Trophoblast cell (in vitro differentiated cells and primary cell): ENCODE measurements at regions not wholly inside any gene's neighbourhood (a gene's known extent, or its start where the extent isn't known, plus 50 kb on each side); places are given as distances from the start of the nearest gene placed in this dataset.

Experiments
- DNase-seq, 2 donors: peaks; one replicate each; pipeline ENCODE4 v3.0.0-alpha.2; 2016
- H2AFZ ChIP-seq: 2 replicates; pipeline ENCODE4 v1.6.1; 2013; ENCODE audit warnings: low read length, moderate library complexity, mild to moderate bottlenecking; ENCODE audit not compliant: insufficient read depth, poor library complexity
- H2AK5ac ChIP-seq: 2 replicates; pipeline ENCODE4 v1.6.1; 2013; ENCODE audit warnings: mild to moderate bottlenecking, low read length
- H2BK120ac ChIP-seq: 2 replicates; pipeline ENCODE4 v1.6.1; 2013; ENCODE audit warnings: low read length, mild to moderate bottlenecking, moderate library complexity; ENCODE audit not compliant: insufficient read depth, poor library complexity
- H2BK12ac ChIP-seq: 2 replicates; pipeline ENCODE4 v1.6.1; 2013; ENCODE audit warnings: mild to moderate bottlenecking, low read length, moderate library complexity
- H2BK5ac ChIP-seq: 2 replicates; pipeline ENCODE4 v1.6.1; 2013; ENCODE audit warnings: low read length, low read depth, moderate library complexity, mild to moderate bottlenecking; ENCODE audit not compliant: poor library complexity
- H3K14ac ChIP-seq: 2 replicates; pipeline ENCODE4 v1.6.1; 2013; ENCODE audit warnings: mild to moderate bottlenecking, low read length
- H3K18ac ChIP-seq: 2 replicates; pipeline ENCODE4 v1.6.1; 2013; ENCODE audit warnings: mild to moderate bottlenecking, low read length
- H3K23ac ChIP-seq: 2 replicates; pipeline ENCODE4 v1.6.1; 2013; ENCODE audit warnings: low read length
- H3K27ac ChIP-seq: 2 replicates; pipeline ENCODE4 v1.5.1; 2013; ENCODE audit warnings: low read depth, mild to moderate bottlenecking, inconsistent platforms, low read length, moderate library complexity
- H3K27me3 ChIP-seq: 2 replicates; pipeline ENCODE4 v1.6.1; 2013; ENCODE audit warnings: inconsistent platforms, mild to moderate bottlenecking, low read length, moderate library complexity; ENCODE audit not compliant: insufficient read depth
- H3K36me3 ChIP-seq, 2 experiments: 1 replicate in 1 of 2; 2 replicates in 1 of 2; pipeline ENCODE4 v1.6.1; 2013; ENCODE audit warnings: low read length in 2 of 2, mild to moderate bottlenecking in 2 of 2, moderate library complexity in 1 of 2; ENCODE audit not compliant: insufficient read depth in 2 of 2, control insufficient read depth in 1 of 2
- H3K4ac ChIP-seq: 2 replicates; pipeline ENCODE4 v1.6.1; 2013; ENCODE audit warnings: low read depth, mild to moderate bottlenecking, low read length, moderate library complexity
- H3K4me1 ChIP-seq, 2 experiments: 1 replicate in 1 of 2; 2 replicates in 1 of 2; pipeline ENCODE4 v1.6.1; 2013; ENCODE audit warnings: low read length in 2 of 2, mild to moderate bottlenecking in 2 of 2, moderate library complexity in 1 of 2; ENCODE audit not compliant: insufficient read depth in 2 of 2, control insufficient read depth in 1 of 2
- H3K4me2 ChIP-seq: 2 replicates; pipeline ENCODE4 v1.6.1; 2013; ENCODE audit warnings: inconsistent platforms, mild to moderate bottlenecking, low read length, moderate library complexity
- H3K4me3 ChIP-seq: 2 replicates; pipeline ENCODE4 v1.5.1; 2013; ENCODE audit warnings: mild to moderate bottlenecking, low read depth, low read length, inconsistent platforms
- H3K79me1 ChIP-seq: one replicate; pipeline ENCODE4 v1.6.1; 2013; ENCODE audit warnings: low read length
- H3K79me2 ChIP-seq: 2 replicates; pipeline ENCODE4 v1.6.1; 2013; ENCODE audit warnings: low read length, mild to moderate bottlenecking; ENCODE audit not compliant: control insufficient read depth, insufficient read depth, poor library complexity
- H3K9ac ChIP-seq: 2 replicates; pipeline ENCODE4 v1.6.1; 2013; ENCODE audit warnings: mild to moderate bottlenecking, low read length
- H3K9me3 ChIP-seq: 2 replicates; pipeline ENCODE4 v1.6.1; 2013; ENCODE audit warnings: low read depth, mild to moderate bottlenecking, control low read depth, inconsistent platforms, low read length; ENCODE audit not compliant: insufficient read depth
- H4K12ac ChIP-seq: 2 replicates; pipeline ENCODE4 v1.6.1; 2013; ENCODE audit warnings: low read depth, mild to moderate bottlenecking, low read length, moderate library complexity
- H4K8ac ChIP-seq: 2 replicates; pipeline ENCODE4 v1.6.1; 2013; ENCODE audit warnings: low read depth, mild to moderate bottlenecking, low read length, moderate library complexity
- H4K91ac ChIP-seq: one replicate; pipeline ENCODE4 v1.6.1; 2013; ENCODE audit warnings: low read depth, mild to moderate bottlenecking, low read length, moderate library complexity
- WGBS: extraction: QIAGEN DNeasy Blood & Tissue Kit; methylation state at CpG from one replicate; pipeline ENCODE4 v1.1.7; 2013; ENCODE audit warnings: missing lambda C conversion rate; ENCODE audit not compliant: insufficient read length, insufficient coverage; ENCODE audit errors: extremely low coverage; 5-methylcytosine and 5-hydroxymethylcytosine counted together

DNA sequence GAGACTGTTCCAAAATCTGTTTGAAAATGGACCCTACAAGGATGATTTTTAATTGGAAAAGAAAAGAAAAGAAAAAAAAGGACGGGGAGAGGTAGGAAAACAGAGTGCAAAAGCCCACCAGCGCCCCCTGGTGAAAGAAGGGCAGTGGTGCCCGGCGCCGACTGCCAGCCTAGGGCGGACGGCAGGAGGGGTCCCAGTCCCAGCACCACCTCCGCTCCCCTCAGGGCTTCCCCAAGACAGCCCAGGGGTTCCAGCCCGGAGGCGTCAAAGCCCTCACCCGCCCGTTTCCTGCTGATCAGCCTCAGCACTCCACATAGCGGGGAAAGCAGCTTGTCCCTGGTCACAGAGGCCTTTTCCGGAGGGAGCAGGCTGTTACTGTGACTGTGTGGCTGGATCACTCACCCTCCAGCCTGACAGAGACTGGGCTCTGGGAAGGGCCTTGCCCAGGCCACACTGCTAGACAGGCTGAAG lies 213.9 kb downstream of the TFCP2L1 start:
- WGBS, result no CpG with 5 or more reads among the region's 14 CpGs
- Histone ChIP-seq H4K91ac (no peak overlapping the region), H3K36me3 (no peaks in the 10 kb centered on the region), H4K8ac (no peak overlapping the region), H3K4me1 (no peaks in the 10 kb centered on the region), H2BK12ac (no peak overlapping the region), H2BK120ac (no peak overlapping the region), H3K14ac (no peak overlapping the region), H3K4me3 (no peak overlapping the region), H2AFZ (no peak overlapping the region), H3K4ac (no peak overlapping the region), H3K27ac (no peak overlapping the region), H2BK5ac (no peak overlapping the region), H4K12ac (no peak overlapping the region), H3K9ac (no peak overlapping the region), H3K23ac (no peak overlapping the region), H3K79me1 (no peaks in the 10 kb centered on the region), H3K79me2 (no peaks in the 10 kb centered on the region), H3K9me3 (peaks cover 3% of the 10 kb centered on the region), H3K4me2 (no peak overlapping the region), H2AK5ac (no peak overlapping the region), H3K18ac (no peak overlapping the region), H3K27me3 (peaks cover 11% of the 10 kb centered on the region)
- DNase-seq, result peak; percentile 23 to 76

- Histone ChIP-seq H2AK5ac (no peak overlapping the region), H3K18ac (no peak overlapping the region), H2BK120ac (no peak overlapping the region), H3K9me3 (peaks cover 3% of the 10 kb centered on the region), H3K79me1 (no peaks in the 10 kb centered on the region), H3K27me3 (peaks cover 16% of the 10 kb centered on the region), H2BK12ac (no peak overlapping the region), H3K79me2 (no peaks in the 10 kb centered on the region), H2BK5ac (no peak overlapping the region), H3K4me1 (no peaks in the 10 kb centered on the region), H4K12ac (no peak overlapping the region), H3K4me3 (peak overlapping the region; percentile 40), H3K36me3 (no peaks in the 10 kb centered on the region), H4K8ac (no peak overlapping the region), H3K27ac (no peak overlapping the region), H3K4ac (no peak overlapping the region), H4K91ac (no peak overlapping the region), H3K23ac (no peak overlapping the region), H2AFZ (no peak overlapping the region), H3K9ac (no peak overlapping the region), H3K14ac (no peak overlapping the region), H3K4me2 (no peak overlapping the region)
- no CpG with 5 or more reads among the region's 13 CpGs for WGBS
- no peak for DNase-seq
Measured at GRCh38 chr2:121072784-121073183, 212.2 kb downstream of the TFCP2L1 start.

DNA sequence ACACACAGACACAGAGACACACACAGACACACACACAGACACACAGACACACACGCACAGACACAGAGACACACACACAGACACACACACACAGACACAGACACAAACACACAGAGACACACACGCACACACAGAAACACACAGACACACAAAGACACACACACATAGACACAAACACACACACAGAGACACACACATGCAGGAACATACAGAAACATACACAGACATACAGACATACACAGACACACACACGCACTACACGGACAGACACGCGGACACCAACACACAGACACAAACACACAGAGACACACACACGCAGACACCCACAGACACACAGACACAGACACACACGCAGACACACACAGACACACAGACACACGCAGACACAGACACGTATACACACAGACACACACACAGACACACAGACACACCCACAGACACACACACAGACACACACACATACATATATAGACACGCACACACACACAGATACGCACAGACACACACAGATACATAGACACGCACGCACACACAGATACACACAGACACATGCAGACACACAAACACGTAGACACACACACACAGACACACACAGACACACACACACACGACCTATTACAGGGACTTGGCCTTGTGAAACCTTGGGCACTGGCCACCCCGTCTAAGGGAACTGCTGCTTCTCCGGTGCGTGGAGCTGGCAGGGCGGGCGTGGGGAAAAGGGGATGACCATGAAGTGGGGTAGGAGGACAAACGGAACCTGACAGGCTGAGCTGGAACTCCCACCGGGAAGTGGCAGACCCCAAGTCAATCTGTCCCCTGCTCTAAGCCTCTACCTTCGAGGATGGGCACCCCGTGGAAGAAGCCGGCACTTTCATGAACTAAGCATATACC lies 211.4 kb downstream of the TFCP2L1 start:
- peaks cover 3% of the 10 kb centered on the region for H3K9me3 ChIP-seq
- no peak overlapping the region for H3K4me2 ChIP-seq
- H3K4ac ChIP-seq, result no peak overlapping the region
- peaks cover 16% of the 10 kb centered on the region for H3K27me3 ChIP-seq
- no CpG with 5 or more reads among the region's 26 CpGs for whole genome bisulfite sequencing
- no peak overlapping the region for H2AK5ac ChIP-seq
- no peak for DNase-seq
- H3K23ac ChIP-seq, result no peak overlapping the region
- H3K4me1 ChIP-seq, result no peaks in the 10 kb centered on the region
- H3K14ac ChIP-seq, result no peak overlapping the region
- no peak overlapping the region for H3K18ac ChIP-seq
- no peak overlapping the region for H2BK5ac ChIP-seq
- no peak overlapping the region for H3K27ac ChIP-seq
- no peak overlapping the region for H4K8ac ChIP-seq
- no peak overlapping the region for H2AFZ ChIP-seq
- no peak overlapping the region for H4K91ac ChIP-seq
- H3K79me1 ChIP-seq, result no peaks in the 10 kb centered on the region
- no peaks in the 10 kb centered on the region for H3K79me2 ChIP-seq
- no peak overlapping the region for H2BK120ac ChIP-seq
- no peak overlapping the region for H4K12ac ChIP-seq
- H3K9ac ChIP-seq, result no peak overlapping the region
- H2BK12ac ChIP-seq, result no peak overlapping the region
- H3K36me3 ChIP-seq, result no peaks in the 10 kb centered on the region
- H3K4me3 ChIP-seq, result peak overlapping the region; percentile 40

DNA sequence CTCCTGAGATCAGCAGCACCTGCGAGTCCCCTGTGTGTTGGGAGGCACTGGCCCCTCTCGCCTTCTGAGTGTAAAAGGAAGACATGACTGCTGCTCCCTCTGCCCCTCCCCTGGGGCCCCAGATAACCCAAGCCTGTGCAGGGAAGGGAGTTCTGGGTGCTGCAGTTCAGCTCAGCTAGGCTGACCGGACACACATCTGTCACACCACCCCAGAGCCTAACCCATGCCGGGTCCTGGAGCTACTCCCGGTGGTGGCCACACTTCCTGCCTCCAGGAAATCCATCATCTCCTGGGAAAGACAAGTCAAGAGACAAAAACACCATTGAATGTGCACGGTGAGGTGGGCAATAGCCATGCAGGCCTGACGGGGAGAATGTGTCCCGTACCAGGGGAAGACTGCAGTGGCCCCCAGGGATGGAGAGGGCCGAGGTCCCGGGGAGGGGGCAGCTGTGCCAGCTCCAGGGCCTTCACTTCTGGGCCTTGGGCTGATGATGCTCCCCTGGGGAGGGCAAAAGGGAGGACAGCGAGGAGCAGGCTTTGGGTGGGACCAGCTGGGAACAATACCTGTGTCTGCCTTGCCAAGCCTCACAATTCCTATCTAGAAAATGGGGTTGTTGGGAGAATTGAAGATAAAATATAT lies 210.6 kb downstream of the TFCP2L1 start:
- H2BK12ac ChIP-seq, result no peak overlapping the region
- H3K18ac ChIP-seq, result no peak overlapping the region
- no peaks in the 10 kb centered on the region for H3K36me3 ChIP-seq
- H3K79me2 ChIP-seq, result no peaks in the 10 kb centered on the region
- WGBS, result no CpG with 5 or more reads among the region's 11 CpGs
- H4K12ac ChIP-seq, result no peak overlapping the region
- H3K23ac ChIP-seq, result no peak overlapping the region
- no peak overlapping the region for H2AFZ ChIP-seq
- no peak overlapping the region for H3K14ac ChIP-seq
- no peak overlapping the region for H3K4ac ChIP-seq
- H3K4me1 ChIP-seq, result no peaks in the 10 kb centered on the region
- no peak overlapping the region for H3K9ac ChIP-seq
- no peaks in the 10 kb centered on the region for H3K79me1 ChIP-seq
- no peak overlapping the region for H2BK5ac ChIP-seq
- H3K4me2 ChIP-seq, result no peak overlapping the region
- no peak overlapping the region for H4K91ac ChIP-seq
- peaks cover 3% of the 10 kb centered on the region for H3K9me3 ChIP-seq
- H2AK5ac ChIP-seq, result no peak overlapping the region
- no peak overlapping the region for H3K4me3 ChIP-seq
- H4K8ac ChIP-seq, result no peak overlapping the region
- H3K27ac ChIP-seq, result no peak overlapping the region
- DNase-seq, result no peak
- H3K27me3 ChIP-seq, result peaks cover 16% of the 10 kb centered on the region
- H2BK120ac ChIP-seq, result no peak overlapping the region
